GM10266 (cell line): ENCODE measurements at regions not wholly inside any gene's neighbourhood (a gene's known extent, or its start where the extent isn't known, plus 50 kb on each side); places are given as distances from the start of the nearest gene placed in this dataset.

Experiments
- DNase-seq: peaks from one replicate; pipeline ENCODE4 v3.0.0; 2012; ENCODE audit errors: extremely low spot score
- TF ChIP-seq, protein P1 (sequence below): IDR thresholded peaks from 2 replicates; pipeline ENCODE4 v1.5.1; 2012; ENCODE audit warnings: mild to moderate bottlenecking, low read depth; ENCODE audit not compliant: control insufficient read depth, insufficient read depth; ENCODE audit errors: missing control alignments

GRCh38 chr18:43170586-43170985 is 55.1 kb upstream of the RIT2 start:
- DNase-seq = no peak
- TF ChIP-seq, protein P1, sequence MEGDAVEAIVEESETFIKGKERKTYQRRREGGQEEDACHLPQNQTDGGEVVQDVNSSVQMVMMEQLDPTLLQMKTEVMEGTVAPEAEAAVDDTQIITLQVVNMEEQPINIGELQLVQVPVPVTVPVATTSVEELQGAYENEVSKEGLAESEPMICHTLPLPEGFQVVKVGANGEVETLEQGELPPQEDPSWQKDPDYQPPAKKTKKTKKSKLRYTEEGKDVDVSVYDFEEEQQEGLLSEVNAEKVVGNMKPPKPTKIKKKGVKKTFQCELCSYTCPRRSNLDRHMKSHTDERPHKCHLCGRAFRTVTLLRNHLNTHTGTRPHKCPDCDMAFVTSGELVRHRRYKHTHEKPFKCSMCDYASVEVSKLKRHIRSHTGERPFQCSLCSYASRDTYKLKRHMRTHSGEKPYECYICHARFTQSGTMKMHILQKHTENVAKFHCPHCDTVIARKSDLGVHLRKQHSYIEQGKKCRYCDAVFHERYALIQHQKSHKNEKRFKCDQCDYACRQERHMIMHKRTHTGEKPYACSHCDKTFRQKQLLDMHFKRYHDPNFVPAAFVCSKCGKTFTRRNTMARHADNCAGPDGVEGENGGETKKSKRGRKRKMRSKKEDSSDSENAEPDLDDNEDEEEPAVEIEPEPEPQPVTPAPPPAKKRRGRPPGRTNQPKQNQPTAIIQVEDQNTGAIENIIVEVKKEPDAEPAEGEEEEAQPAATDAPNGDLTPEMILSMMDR = no peak
